Hepatocyte (in vitro differentiated cells): ENCODE measurements at regions not wholly inside any gene's neighbourhood (a gene's known extent, or its start where the extent isn't known, plus 50 kb on each side); places are given as distances from the start of the nearest gene placed in this dataset.
"Not testable (repeated sequence)": the region's sequence is repeated elsewhere in the genome, so short reads cannot be mapped to it uniquely, and the experiment has no call there.

Source experiments
- DNase-seq: peaks from one replicate; pipeline ENCODE4 v3.0.0-alpha.2; 2016; ENCODE audit warnings: low spot score
- H2AFZ ChIP-seq: fragments of 200-600 bp; sonication (generic); 2 replicates; pipeline ENCODE4 v1.6.0; 2016; ENCODE audit warnings: antibody characterized with exemption, mild to moderate bottlenecking
- H3K27ac ChIP-seq: fragments of 200-600 bp; sonication (generic); 2 replicates; pipeline ENCODE4 v1.5.1; 2016; ENCODE audit warnings: mild to moderate bottlenecking
- H3K27me3 ChIP-seq: fragments of 200-600 bp; sonication (generic); 2 replicates; pipeline ENCODE4 v1.6.1; 2016
- H3K36me3 ChIP-seq: fragments of 200-600 bp; sonication (generic); replicated peaks from 2 replicates; pipeline ENCODE4 v1.5.1; 2016; ENCODE audit warnings: low read depth; ENCODE audit not compliant: insufficient read depth
- H3K4me1 ChIP-seq: fragments of 200-600 bp; sonication (generic); 2 replicates; pipeline ENCODE4 v1.5.1; 2016; ENCODE audit warnings: mild to moderate bottlenecking, moderate library complexity; ENCODE audit not compliant: insufficient read depth
- H3K4me2 ChIP-seq: fragments of 200-600 bp; sonication (generic); 2 replicates; pipeline ENCODE4 v1.6.0; 2016
- H3K4me3 ChIP-seq: fragments of 200-600 bp; sonication (generic); 2 replicates; pipeline ENCODE4 v1.5.1; 2016; ENCODE audit warnings: mild to moderate bottlenecking
- H3K79me2 ChIP-seq: fragments of 200-600 bp; sonication (generic); 2 replicates; pipeline ENCODE4 v1.6.0; 2017; ENCODE audit warnings: mild to moderate bottlenecking
- H3K9me2 ChIP-seq: fragments of 200-600 bp; sonication (generic); replicated peaks from 2 replicates; pipeline ENCODE4 v1.6.0; 2017; ENCODE audit warnings: mild to moderate bottlenecking; ENCODE audit not compliant: insufficient read depth
- H3K9me3 ChIP-seq: fragments of 200-600 bp; sonication (generic); 2 replicates; pipeline ENCODE4 v1.5.1; 2016; ENCODE audit warnings: low read depth, mild to moderate bottlenecking
- H4K20me1 ChIP-seq: fragments of 200-600 bp; sonication (generic); 2 replicates; pipeline ENCODE4 v1.6.0; 2016; ENCODE audit warnings: mild to moderate bottlenecking; ENCODE audit not compliant: insufficient read depth, poor library complexity, severe bottlenecking
- CTCF ChIP-seq: fragments of 200-600 bp; sonication (generic); IDR thresholded peaks from 2 replicates; pipeline ENCODE4 v1.5.1; 2016; ENCODE audit warnings: antibody characterized with exemption, mild to moderate bottlenecking; ENCODE audit not compliant: poor library complexity
- EZH2 ChIP-seq: fragments of 200-600 bp; sonication (generic); IDR thresholded peaks from 2 replicates; pipeline ENCODE4 v1.6.1; 2016; ENCODE audit warnings: antibody characterized with exemption, mild to moderate bottlenecking, borderline replicate concordance
- EZH2phosphoT487 ChIP-seq: fragments of 200-600 bp; sonication (generic); IDR thresholded peaks from one replicate; pipeline ENCODE4 v1.6.1; 2018; ENCODE audit warnings: antibody characterized with exemption, mild to moderate bottlenecking, low read depth, moderate library complexity; ENCODE audit not compliant: unreplicated experiment, severe bottlenecking
- WGBS: methylation state at CpG from one replicate; pipeline ENCODE4 v1.1.6; 2016; ENCODE audit warnings: low lambda C conversion rate; ENCODE audit errors: missing lambda C conversion rate; 5-methylcytosine and 5-hydroxymethylcytosine counted together

- Histone ChIP-seq H3K9me2 (no peaks in the 10 kb centered on the region), H3K79me2 (no peaks in the 10 kb centered on the region), H3K4me1 (no peaks in the 10 kb centered on the region), H3K36me3 (no peaks in the 10 kb centered on the region), H3K4me3 (no peak overlapping the region), H3K4me2 (no peak overlapping the region), H3K27ac (no peak overlapping the region), H4K20me1 (no peaks in the 10 kb centered on the region), H2AFZ (no peak overlapping the region), H3K9me3 (no peaks in the 10 kb centered on the region), H3K27me3 (no peaks in the 10 kb centered on the region)
- DNase-seq, result no peak
- WGBS, result 70% methylated on average over 1 of the region's 1 CpG
- TF ChIP-seq EZH2phosphoT487, result no peak
- TF ChIP-seq CTCF, result no peak
- no peak for TF ChIP-seq EZH2
Measured at GRCh38 chr6:82521369-82521768, 157.8 kb downstream of the TPBG start.

- 90% methylated on average over 2 of the region's 2 CpGs for WGBS
- H3K4me2 ChIP-seq, result no peak overlapping the region
- H2AFZ ChIP-seq, result no peak overlapping the region
- no peaks in the 10 kb centered on the region for H4K20me1 ChIP-seq
- no peaks in the 10 kb centered on the region for H3K9me3 ChIP-seq
- TF ChIP-seq EZH2 (no peak), EZH2phosphoT487 (no peak)
- no peak overlapping the region for H3K4me3 ChIP-seq
- no peak overlapping the region for H3K27ac ChIP-seq
- H3K79me2 ChIP-seq, result no peaks in the 10 kb centered on the region
- H3K36me3 ChIP-seq, result no peaks in the 10 kb centered on the region
- no peak for DNase-seq
- no peaks in the 10 kb centered on the region for H3K9me2 ChIP-seq
- H3K4me1 ChIP-seq, result no peaks in the 10 kb centered on the region
- no peaks in the 10 kb centered on the region for H3K27me3 ChIP-seq
Measured at GRCh38 chr6:82521861-82522260, 158.2 kb downstream of the TPBG start.

GRCh38 chr6:82524031-82524430 lies 160.4 kb downstream of the TPBG start:
- H3K4me1 ChIP-seq, result no peaks in the 10 kb centered on the region
- H2AFZ ChIP-seq, result no peak overlapping the region
- no peak overlapping the region for H3K4me3 ChIP-seq
- TF ChIP-seq CTCF, result no peak
- TF ChIP-seq EZH2phosphoT487, result no peak
- TF ChIP-seq EZH2, result no peak
- H3K79me2 ChIP-seq, result no peaks in the 10 kb centered on the region
- 85% methylated on average over 8 of the region's 8 CpGs for WGBS
- DNase-seq, result no peak
- H3K9me2 ChIP-seq, result no peaks in the 10 kb centered on the region
- no peaks in the 10 kb centered on the region for H3K27me3 ChIP-seq
- no peak overlapping the region for H3K27ac ChIP-seq
- no peaks in the 10 kb centered on the region for H3K36me3 ChIP-seq
- no peak overlapping the region for H3K4me2 ChIP-seq
- no peaks in the 10 kb centered on the region for H4K20me1 ChIP-seq
- no peaks in the 10 kb centered on the region for H3K9me3 ChIP-seq

GRCh38 chr6:82525775-82526495 lies 162.3 kb downstream of the TPBG start:
- Histone ChIP-seq H3K4me2 (no peak overlapping the region), H3K36me3 (no peaks in the 10 kb centered on the region), H3K9me2 (no peaks in the 10 kb centered on the region), H2AFZ (no peak overlapping the region), H3K27me3 (no peaks in the 10 kb centered on the region), H3K27ac (no peak overlapping the region), H4K20me1 (no peaks in the 10 kb centered on the region), H3K4me3 (no peak overlapping the region), H3K9me3 (no peaks in the 10 kb centered on the region), H3K4me1 (no peaks in the 10 kb centered on the region), H3K79me2 (no peaks in the 10 kb centered on the region)
- DNase-seq, result no peak
- 70% methylated on average over 4 of the region's 4 CpGs for WGBS
- TF ChIP-seq EZH2 (no peak), CTCF (no peak), EZH2phosphoT487 (no peak)

GRCh38 chr6:82529960-82530460 lies 166.4 kb downstream of the TPBG start:
- not testable (repeated sequence) for H3K4me2 ChIP-seq, H3K9me3 ChIP-seq, H3K9me2 ChIP-seq, H3K27ac ChIP-seq, DNase-seq, H2AFZ ChIP-seq, H3K36me3 ChIP-seq, H4K20me1 ChIP-seq, H3K4me3 ChIP-seq, H3K79me2 ChIP-seq, H3K27me3 ChIP-seq, H3K4me1 ChIP-seq
- 100% methylated on average over 2 of the region's 2 CpGs for WGBS
